ENCODE measurements at regions not wholly inside any gene's neighbourhood (a gene's known extent, or its start where the extent isn't known, plus 50 kb on each side); places are given as distances from the start of the nearest gene placed in this dataset.

DNA sequence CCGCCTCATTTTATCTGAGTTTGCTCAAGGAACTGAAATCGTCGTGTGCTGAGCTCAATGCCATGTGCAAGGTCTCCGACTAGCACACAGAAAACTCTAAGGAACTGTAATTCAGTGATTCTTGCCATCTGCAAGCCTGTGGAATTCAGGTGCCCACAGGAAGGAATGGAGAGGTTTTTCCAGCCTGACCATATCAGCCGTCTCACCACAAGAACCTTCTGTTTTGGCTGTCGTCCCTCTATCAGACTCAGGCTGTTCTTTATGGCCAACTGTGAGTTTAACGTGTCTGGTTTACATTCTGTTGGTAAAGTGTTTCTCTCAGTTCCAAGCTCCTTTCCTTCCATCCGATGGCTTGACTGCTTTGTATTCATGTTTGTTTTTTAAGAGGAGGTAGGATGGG lies 293.5 kb downstream of the SPRY2 start:
- no peak for TF ChIP-seq CTCF (IDR thresholded peaks at IDR 0.05)
- TF ChIP-seq POLR2A (IDR thresholded peaks at IDR 0.05) = no peak

Measured in heart left ventricle (tissue), 13 donors.